Activated naive CD4-positive, alpha-beta T cell treated with anti-CD3 and anti-CD28 coated beads for 36 hours (primary cell): ENCODE measurements at regions not wholly inside any gene's neighbourhood (a gene's known extent, or its start where the extent isn't known, plus 50 kb on each side); places are given as distances from the start of the nearest gene placed in this dataset.
"Not testable (repeated sequence)": the region's sequence is repeated elsewhere in the genome, so short reads cannot be mapped to it uniquely, and the experiment has no call there.

Experiments used
- CTCF ChIA-PET: fragments of 350-600 bp; sonication (Branson Sonifier 250); formaldehyde crosslinking; loops from one replicate; lab custom pipeline; 2021; ENCODE audit warnings: antibody characterized with exemption; lab: Charles Lee
- DNase-seq: peaks from one replicate; pipeline ENCODE4 v3.0.0-alpha.2; 2020
- H3K27ac Mint-ChIP-seq: one replicate; pipeline ENCODE4 v1.8.0; 2021; ENCODE audit warnings: mild to moderate bottlenecking, mixed read lengths
- H3K27me3 Mint-ChIP-seq: one replicate; pipeline ENCODE4 v1.8.0; 2021; ENCODE audit warnings: low read depth, mixed read lengths
- H3K36me3 Mint-ChIP-seq: one replicate; pipeline ENCODE4 v1.8.0; 2021; ENCODE audit warnings: low read depth, mixed read lengths
- H3K4me1 Mint-ChIP-seq: one replicate; pipeline ENCODE4 v1.8.0; 2021; ENCODE audit warnings: low read depth, mixed read lengths
- H3K4me3 Mint-ChIP-seq: one replicate; pipeline ENCODE4 v1.8.0; 2021; ENCODE audit warnings: mild to moderate bottlenecking, moderate library complexity, mixed read lengths
- H3K9me3 Mint-ChIP-seq: one replicate; pipeline ENCODE4 v1.8.0; 2021; ENCODE audit warnings: mixed read lengths
- intact Hi-C: fragments of 100-400 bp; cut with micrococcal nuclease; formaldehyde crosslinking; loops from one replicate; pipeline ENCODE4 v1.15.1; 2023

- Mint-ChIP-seq H3K27ac (no peak overlapping the region), H3K36me3 (no peaks in the 10 kb centered on the region), H3K27me3 (peaks cover 23% of the 10 kb centered on the region), H3K4me3 (no peak overlapping the region), H3K4me1 (peaks cover 2% of the 10 kb centered on the region), H3K9me3 (no peaks in the 10 kb centered on the region)
- intact Hi-C loops, result no loop called here
- CTCF ChIA-PET, result no interaction called here
- no peak for DNase-seq
These were observed 61.1 kb downstream of the MAD2L1 start for GRCh38 chr4:120005527-120005926.

- CTCF ChIA-PET, result interaction anchor here (0.8 kb wide), 1 partner anchor 12 kb away, joined by 3 read pairs; no protein-coding TSS in a partner anchor
- Mint-ChIP-seq H3K27me3 (peaks cover 23% of the 10 kb centered on the region), H3K27ac (no peak overlapping the region), H3K9me3 (no peaks in the 10 kb centered on the region), H3K36me3 (no peaks in the 10 kb centered on the region), H3K4me1 (peaks cover 2% of the 10 kb centered on the region), H3K4me3 (no peak overlapping the region)
- DNase-seq, result no peak
- intact Hi-C loops, result no loop called here
These were observed 61.6 kb downstream of the MAD2L1 start for GRCh38 chr4:120005076-120005475.

DNA sequence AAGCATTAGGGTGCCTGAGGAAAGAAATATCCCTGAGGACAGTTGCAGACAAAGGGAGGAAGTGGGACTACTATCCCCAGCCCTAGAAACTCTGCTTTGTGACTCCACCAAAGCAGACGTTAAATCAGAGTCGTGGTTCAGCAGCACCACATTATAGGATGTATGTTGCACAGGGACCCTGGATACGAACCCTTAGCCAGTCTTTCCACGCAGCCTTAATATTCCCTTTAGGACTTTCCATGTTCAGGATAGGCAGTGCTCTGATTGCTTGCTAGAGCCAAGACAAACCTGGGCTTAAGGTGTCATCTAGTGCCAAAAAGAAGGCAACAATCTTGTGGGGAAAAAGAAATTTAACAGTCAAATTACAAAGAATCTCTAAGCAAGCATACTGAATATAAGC is 62.6 kb downstream of the MAD2L1 start:
- Mint-ChIP-seq H3K36me3 (no peaks in the 10 kb centered on the region), H3K9me3 (no peaks in the 10 kb centered on the region), H3K27me3 (peaks cover 20% of the 10 kb centered on the region), H3K4me1 (peaks cover 2% of the 10 kb centered on the region), H3K4me3 (no peak overlapping the region), H3K27ac (no peak overlapping the region)
- DNase-seq, result no peak
- intact Hi-C loops, result no loop called here
- CTCF ChIA-PET, result interaction anchor here (0.8 kb wide), 1 partner anchor 11 kb away, joined by 3 read pairs; no protein-coding TSS in a partner anchor

GRCh38 chr4:120003193-120003592 is 63.5 kb downstream of the MAD2L1 start:
- DNase-seq, result no peak
- Mint-ChIP-seq H3K27me3 (peaks cover 20% of the 10 kb centered on the region), H3K27ac (no peak overlapping the region), H3K9me3 (no peaks in the 10 kb centered on the region), H3K4me1 (peaks cover 2% of the 10 kb centered on the region), H3K4me3 (no peak overlapping the region), H3K36me3 (no peaks in the 10 kb centered on the region)
- CTCF ChIA-PET, result interaction anchor here (0.6 kb wide), 1 partner anchor 79 kb away, joined by 3 read pairs; no protein-coding TSS in a partner anchor
- intact Hi-C loops, result no loop called here

DNA sequence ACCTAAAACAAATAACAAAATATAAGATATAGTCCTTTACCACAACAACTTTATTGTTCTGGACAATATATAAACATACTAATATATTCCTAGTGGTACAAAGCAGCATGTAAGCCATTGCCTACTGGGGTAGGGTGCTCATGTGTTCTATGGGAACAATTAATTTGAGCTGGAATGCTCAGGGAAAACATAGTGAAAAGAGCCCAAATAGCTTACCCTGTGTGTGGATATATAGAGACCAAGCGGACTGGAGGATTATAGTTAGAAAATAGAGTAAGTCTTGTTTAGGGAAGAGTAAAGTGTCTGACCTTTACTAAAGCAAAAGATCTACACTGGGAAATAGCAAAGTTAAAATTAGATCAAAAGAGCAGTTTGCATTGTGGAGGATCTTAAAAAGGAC is 64.8 kb downstream of the MAD2L1 start:
- H3K4me3 Mint-ChIP-seq, result no peak overlapping the region
- H3K27ac Mint-ChIP-seq, result no peak overlapping the region
- CTCF ChIA-PET, result no interaction called here
- H3K36me3 Mint-ChIP-seq, result no peaks in the 10 kb centered on the region
- no peaks in the 10 kb centered on the region for H3K4me1 Mint-ChIP-seq
- DNase-seq, result no peak
- intact Hi-C loops, result no loop called here
- no peaks in the 10 kb centered on the region for H3K9me3 Mint-ChIP-seq
- H3K27me3 Mint-ChIP-seq, result peaks cover 15% of the 10 kb centered on the region

DNA sequence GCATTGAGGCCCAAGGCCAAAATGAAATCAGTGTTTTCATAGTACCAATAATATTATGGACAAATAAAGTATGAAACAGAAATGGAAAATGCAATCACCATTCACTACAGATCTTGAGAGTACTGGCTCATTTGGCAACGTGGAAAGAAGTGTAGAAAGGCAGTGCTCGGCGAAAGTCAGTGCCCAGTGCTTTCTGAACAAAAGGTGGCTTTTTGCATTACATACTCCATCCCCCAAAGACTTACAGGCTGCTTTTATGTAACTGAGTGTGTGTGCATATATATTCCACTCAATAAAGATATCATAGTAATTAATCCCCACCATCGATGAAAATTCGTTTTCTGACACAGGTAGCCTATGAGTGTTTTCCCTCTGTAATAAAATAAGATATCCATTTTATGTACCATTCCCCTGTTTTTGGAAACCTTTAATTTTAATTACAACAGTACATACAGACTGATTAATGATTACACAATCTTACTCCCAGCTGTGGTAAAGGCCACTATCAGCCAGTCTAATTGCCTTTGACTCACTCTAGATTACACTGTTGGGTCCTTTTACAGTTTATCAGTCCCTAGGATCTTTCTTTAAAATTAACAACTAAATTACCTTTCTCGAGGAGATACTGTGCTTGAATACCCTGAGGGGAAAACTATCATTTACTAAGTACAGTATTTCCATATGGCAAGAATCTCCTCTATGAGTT is 65.9 kb downstream of the MAD2L1 start:
- H3K27ac Mint-ChIP-seq, result no peak overlapping the region

DNA sequence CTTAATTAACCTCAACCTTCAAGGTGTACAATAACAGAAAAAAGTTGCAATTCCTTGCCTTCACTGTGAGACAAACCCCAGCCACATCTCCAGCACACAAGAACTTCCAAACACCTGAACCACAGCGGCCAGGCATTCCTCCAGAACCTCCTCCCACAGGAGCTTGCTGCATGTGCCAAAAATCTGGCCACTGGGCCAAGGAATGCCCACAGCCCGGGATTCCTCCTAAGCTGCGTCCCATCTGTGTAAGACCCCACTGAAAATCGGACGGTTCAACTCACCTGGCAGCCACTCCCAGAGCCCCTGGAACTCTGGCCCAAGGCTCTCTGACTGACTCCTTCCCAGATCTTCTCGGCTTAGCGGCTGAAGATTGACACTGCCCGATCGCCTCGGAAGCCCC is 70.6 kb downstream of the MAD2L1 start:
- H3K36me3 Mint-ChIP-seq, H3K4me1 Mint-ChIP-seq, H3K27me3 Mint-ChIP-seq, H3K9me3 Mint-ChIP-seq, H3K27ac Mint-ChIP-seq, intact Hi-C loops, CTCF ChIA-PET, H3K4me3 Mint-ChIP-seq, DNase-seq: not testable (repeated sequence)

More for the DNA sequence above, 65.9 kb downstream of the MAD2L1 start:
- Mint-ChIP-seq H3K4me3 (no peak overlapping the region), H3K9me3 (no peaks in the 10 kb centered on the region), H3K4me1 (no peaks in the 10 kb centered on the region), H3K36me3 (no peaks in the 10 kb centered on the region), H3K27me3 (peaks cover 15% of the 10 kb centered on the region)
- DNase-seq, result no peak
- CTCF ChIA-PET, result no interaction called here
- intact Hi-C loops, result no loop called here

- Mint-ChIP-seq H3K4me3 (no peak overlapping the region), H3K27ac (no peak overlapping the region), H3K4me1 (no peaks in the 10 kb centered on the region), H3K27me3 (no peaks in the 10 kb centered on the region), H3K9me3 (no peaks in the 10 kb centered on the region), H3K36me3 (no peaks in the 10 kb centered on the region)
- CTCF ChIA-PET, result no interaction called here
- no peak for DNase-seq
- intact Hi-C loops, result no loop called here
These were observed 81.7 kb downstream of the MAD2L1 start for GRCh38 chr4:119984996-119985395.

DNA sequence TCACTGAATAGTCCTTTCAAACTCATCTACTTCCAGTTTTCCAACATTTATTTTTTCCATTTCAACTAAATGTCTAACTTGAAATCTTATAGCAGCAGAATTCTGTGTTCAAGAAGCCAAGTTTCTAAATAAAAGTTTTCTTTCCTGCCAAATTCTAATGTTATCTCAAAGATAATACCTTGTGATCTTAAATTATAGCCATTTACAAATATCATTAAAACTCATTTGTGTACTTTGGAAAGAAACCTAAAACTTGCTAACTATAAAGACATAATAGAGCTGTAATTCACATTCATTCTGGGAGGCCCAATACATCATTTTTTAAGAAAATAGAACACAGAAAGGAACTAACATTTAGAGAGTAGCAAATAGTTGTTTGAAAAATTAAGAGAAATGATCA is 83.9 kb downstream of the MAD2L1 start:
- no peaks in the 10 kb centered on the region for H3K4me1 Mint-ChIP-seq
- H3K4me3 Mint-ChIP-seq, result no peak overlapping the region
- intact Hi-C loops, result no loop called here
- H3K36me3 Mint-ChIP-seq, result no peaks in the 10 kb centered on the region
- no peak overlapping the region for H3K27ac Mint-ChIP-seq
- DNase-seq, result no peak
- no peaks in the 10 kb centered on the region for H3K27me3 Mint-ChIP-seq
- H3K9me3 Mint-ChIP-seq, result no peaks in the 10 kb centered on the region
- CTCF ChIA-PET, result no interaction called here

- Mint-ChIP-seq H3K36me3 (no peaks in the 10 kb centered on the region), H3K27ac (no peak overlapping the region), H3K4me3 (no peak overlapping the region), H3K27me3 (no peaks in the 10 kb centered on the region), H3K4me1 (no peaks in the 10 kb centered on the region), H3K9me3 (no peaks in the 10 kb centered on the region)
- intact Hi-C loops, result no loop called here
- no peak for DNase-seq
- CTCF ChIA-PET, result no interaction called here
These were observed 86.2 kb downstream of the MAD2L1 start for GRCh38 chr4:119980456-119980855.

- no peak for DNase-seq
- no peaks in the 10 kb centered on the region for H3K9me3 Mint-ChIP-seq
- peaks cover 3% of the 10 kb centered on the region for H3K27me3 Mint-ChIP-seq
- no peak overlapping the region for H3K4me3 Mint-ChIP-seq
- no peak overlapping the region for H3K27ac Mint-ChIP-seq
- H3K36me3 Mint-ChIP-seq, result no peaks in the 10 kb centered on the region
- CTCF ChIA-PET, result no interaction called here
- intact Hi-C loops, result no loop called here
- no peaks in the 10 kb centered on the region for H3K4me1 Mint-ChIP-seq
These were observed 89.3 kb downstream of the MAD2L1 start for GRCh38 chr4:119977076-119977940.

DNA sequence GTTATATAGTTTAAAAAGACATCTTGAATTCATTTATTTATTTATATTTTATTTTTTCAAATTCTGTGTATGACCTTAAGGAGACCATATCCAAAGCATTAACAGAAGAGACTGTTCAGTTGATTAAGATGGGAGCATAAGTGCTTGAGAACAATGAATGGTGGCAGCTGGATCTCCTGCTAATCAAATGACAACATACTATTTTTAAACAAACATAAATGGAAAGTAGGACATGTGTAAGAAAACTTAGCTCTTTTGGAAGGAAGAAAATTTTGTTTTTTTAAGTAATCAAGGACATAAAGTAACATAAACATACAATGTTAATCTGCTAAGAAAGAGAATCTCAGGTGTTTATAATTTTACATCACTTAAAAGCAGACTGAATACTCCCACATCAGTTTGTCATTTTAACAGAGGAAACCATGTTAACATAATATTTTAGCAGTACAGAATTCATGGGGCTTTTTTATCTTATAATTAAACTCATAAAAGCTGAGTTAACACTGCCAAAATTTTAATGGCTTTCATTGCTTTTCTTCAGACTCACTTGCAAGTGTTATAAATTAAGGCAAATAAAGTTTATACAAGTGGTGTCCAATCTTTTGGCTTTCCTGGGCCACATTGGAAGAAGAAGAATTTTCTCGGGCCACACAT is 95.1 kb downstream of the MAD2L1 start:
- H3K36me3 Mint-ChIP-seq, result no peaks in the 10 kb centered on the region
- H3K4me1 Mint-ChIP-seq, result no peaks in the 10 kb centered on the region
- no peak overlapping the region for H3K4me3 Mint-ChIP-seq
- no peak for DNase-seq
- intact Hi-C loops, result no loop called here
- peaks cover 10% of the 10 kb centered on the region for H3K27me3 Mint-ChIP-seq
- no peak overlapping the region for H3K27ac Mint-ChIP-seq
- CTCF ChIA-PET, result no interaction called here
- H3K9me3 Mint-ChIP-seq, result no peaks in the 10 kb centered on the region
